ENCODE measurements at regions not wholly inside any gene's neighbourhood (a gene's known extent, or its start where the extent isn't known, plus 50 kb on each side); places are given as distances from the start of the nearest gene placed in this dataset.

GRCh38 chr13:60797112-60797511 lies 400.1 kb downstream of the TDRD3 start:
- FAIRE-seq = no peak
- no peak overlapping the region for H3K18ac ChIP-seq (ENCODE audit: extremely low read depth, low read length)
- no peak overlapping the region for H3K4ac ChIP-seq (replicated peaks; ENCODE audit: insufficient read length, low read depth, low read length)
- no peaks in the 10 kb centered on the region for H3K36me3 ChIP-seq (ENCODE audit: control insufficient read depth in 2 of 4, insufficient read depth in 4 of 4, low read length in 3 of 4)
- no peak overlapping the region for H4K8ac ChIP-seq (ENCODE audit: extremely low read depth, insufficient read depth, low read length)
- CTCF ChIA-PET (ENCODE audit: partially characterized antibody) = interaction anchor here (0.5 kb wide), 1 partner anchor 828 kb away, joined by 3 read pairs; no protein-coding TSS in a partner anchor
- H3K23ac ChIP-seq (ENCODE audit: insufficient read length) = no peak overlapping the region
- DNase-seq (ENCODE audit: low read depth in 1 of 2, low spot score in 2 of 2) = no peak
- no peak overlapping the region for H4K5ac ChIP-seq (ENCODE audit: insufficient read length, low read depth, low read length)
- no peak overlapping the region for H2BK15ac ChIP-seq (ENCODE audit: low read length)
- no peak overlapping the region for H2BK5ac ChIP-seq (ENCODE audit: low read depth, low read length)
- no peak overlapping the region for H4K91ac ChIP-seq (replicated peaks; ENCODE audit: insufficient read length, low read length)
- no peaks in the 10 kb centered on the region for H3K79me2 ChIP-seq (ENCODE audit: control insufficient read depth in 1 of 2, insufficient read depth in 2 of 2, low read length in 2 of 2)
- H3K56ac ChIP-seq (replicated peaks; ENCODE audit: insufficient read length, low read depth, low read length) = no peak overlapping the region
- H3K9me3 ChIP-seq (ENCODE audit: insufficient read depth in 2 of 2, low read depth in 1 of 2, low read length in 1 of 2) = no peaks in the 10 kb centered on the region
- no peaks in the 10 kb centered on the region for H3K4me1 ChIP-seq (replicated peaks in 1 of 4; ENCODE audit: control insufficient read depth in 3 of 4, insufficient read depth in 4 of 4, low read length in 3 of 4)
- H3K23me2 ChIP-seq (ENCODE audit: low read depth, low read length) = no peaks in the 10 kb centered on the region
- no peak overlapping the region for H3K14ac ChIP-seq (ENCODE audit: insufficient read length)
- H4K20me1 ChIP-seq (replicated peaks in 1 of 2; ENCODE audit: control insufficient read depth in 1 of 2, insufficient read depth in 2 of 2, low read length in 2 of 2) = no peaks in the 10 kb centered on the region
- no peak overlapping the region for H3K4me3 ChIP-seq (ENCODE audit: extremely low read depth in 1 of 4, insufficient read depth in 2 of 4, low read depth in 3 of 4, low read length in 4 of 4)
- POLR2A ChIA-PET (ENCODE audit: partially characterized antibody) = no interaction called here
- no peak overlapping the region for H2BK12ac ChIP-seq (ENCODE audit: low read depth, low read length)
- no peak overlapping the region for H2AFZ ChIP-seq (ENCODE audit: low read length)
- H2BK120ac ChIP-seq (replicated peaks; ENCODE audit: low read depth, low read length) = no peak overlapping the region
- no peak overlapping the region for H3K9ac ChIP-seq (replicated peaks in 1 of 4; ENCODE audit: extremely low read depth in 1 of 4, low read depth in 3 of 4, low read length in 3 of 4)
- H3K27ac ChIP-seq (ENCODE audit: low read depth, low read length) = no peak overlapping the region
- no peak overlapping the region for H2BK20ac ChIP-seq (ENCODE audit: low read length)
- H2AK5ac ChIP-seq (ENCODE audit: low read depth, low read length) = no peak overlapping the region
- H3K4me2 ChIP-seq (ENCODE audit: insufficient read depth in 1 of 2, low read depth in 2 of 2, low read length in 2 of 2) = no peak overlapping the region
- WGBS, 2 experiments (ENCODE audit: extremely low coverage in 1 of 2, insufficient coverage in 1 of 2, insufficient read length in 1 of 2, insufficient replicate concordance in 2 of 2, low coverage in 1 of 2, low lambda C conversion rate in 2 of 2, missing lambda C conversion rate in 1 of 2) = 88% methylated on average over 2 of the region's 2 CpGs; no CpG with 5 or more reads in 1 of the 2 experiments
- no peaks in the 10 kb centered on the region for H3K79me1 ChIP-seq (ENCODE audit: low read depth, low read length)
- H3K27me3 ChIP-seq (replicated peaks in 1 of 4; ENCODE audit: control insufficient read depth in 3 of 4, extremely low read depth in 1 of 4, insufficient read depth in 3 of 4, low read length in 3 of 4) = no peaks in the 10 kb centered on the region
- TF ChIP-seq ZNF274 (IDR thresholded peaks at IDR 0.05; ENCODE audit: borderline replicate concordance, extremely low read depth, low read length) = no peak
- TF ChIP-seq TAF1 (IDR thresholded peaks at IDR 0.05; ENCODE audit: low read depth, low read length) = no peak
- no peak for TF ChIP-seq EGR1 (IDR thresholded peaks at IDR 0.05; ENCODE audit: borderline replicate concordance, low read depth, low read length)
- no peak for TF ChIP-seq POLR2AphosphoS5 (IDR thresholded peaks at IDR 0.05; ENCODE audit: low read depth, low read length)
- TF ChIP-seq POU5F1 (IDR thresholded peaks at IDR 0.05; ENCODE audit: low read depth, low read length) = no peak
- TF ChIP-seq SP1 (IDR thresholded peaks at IDR 0.05; ENCODE audit: low read depth, low read length) = no peak
- no peak for TF ChIP-seq HDAC6 (IDR thresholded peaks at IDR 0.05; ENCODE audit: low read depth, low read length)
- no peak for TF ChIP-seq ATF2 (IDR thresholded peaks at IDR 0.05; ENCODE audit: low read length)
- TF ChIP-seq SUZ12 (IDR thresholded peaks at IDR 0.05; ENCODE audit: low read length) = no peak
- TF ChIP-seq FOSL1 (IDR thresholded peaks at IDR 0.05; ENCODE audit: insufficient read depth, low read depth, low read length) = no peak
- TF ChIP-seq SIX5 (IDR thresholded peaks at IDR 0.05; ENCODE audit: low read depth, low read length) = no peak
- no peak for TF ChIP-seq BRCA1 (IDR thresholded peaks at IDR 0.05; ENCODE audit: low read depth, low read length)
- TF ChIP-seq CHD2 (IDR thresholded peaks at IDR 0.05; ENCODE audit: low read length) = no peak
- no peak for TF ChIP-seq SP4 (IDR thresholded peaks at IDR 0.05; ENCODE audit: low read length)
- no peak for TF ChIP-seq RXRA (IDR thresholded peaks at IDR 0.05; ENCODE audit: insufficient read depth, low read depth, low read length)
- TF ChIP-seq BCL11A (IDR thresholded peaks at IDR 0.05; ENCODE audit: low read depth in 2 of 2, low read length in 2 of 2) = no peak
